ENCODE measurements at regions not wholly inside any gene's neighbourhood (a gene's known extent, or its start where the extent isn't known, plus 50 kb on each side); places are given as distances from the start of the nearest gene placed in this dataset.
"Not testable (repeated sequence)": the region's sequence is repeated elsewhere in the genome, so short reads cannot be mapped to it uniquely, and the experiment has no call there.

DNA sequence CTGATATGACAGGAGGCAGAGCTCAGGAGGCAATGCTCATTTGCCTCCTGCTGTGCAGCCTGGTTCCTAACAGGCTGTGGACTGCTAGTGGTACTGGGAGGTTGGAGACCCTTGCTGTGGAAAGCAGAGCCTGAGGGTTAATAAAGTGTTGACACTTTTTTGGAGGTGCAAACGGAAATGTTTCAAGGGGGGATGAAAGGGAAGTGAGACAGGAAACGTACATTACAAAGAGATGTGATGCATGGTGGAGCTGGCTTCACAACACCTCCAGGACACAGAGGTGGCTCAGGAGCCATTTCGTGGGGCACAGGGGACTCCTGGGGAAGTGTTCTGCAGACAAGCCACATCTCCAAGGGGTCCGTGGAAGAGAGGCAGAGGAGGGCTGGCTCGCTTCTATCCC is 137.6 kb upstream of the SVIL start:
- DNase-seq (no peak), ATAC-seq (ENCODE audit: low FRiP score in 2 of 2) (no peak)
- Histone ChIP-seq H3K9me3 (no peaks in the 10 kb centered on the region), H3K4me1 (no peaks in the 10 kb centered on the region), H3K27ac (no peak overlapping the region), H3K4me3 (no peak overlapping the region), H3K27me3 (no peaks in the 10 kb centered on the region), H3K36me3 (no peaks in the 10 kb centered on the region)
- TF ChIP-seq POLR2A (IDR thresholded peaks at IDR 0.05) (no peak), EP300 (IDR thresholded peaks at IDR 0.05) (no peak), POLR2AphosphoS5 (IDR thresholded peaks at IDR 0.05) (no peak)
- TF ChIP-seq, protein P1, sequence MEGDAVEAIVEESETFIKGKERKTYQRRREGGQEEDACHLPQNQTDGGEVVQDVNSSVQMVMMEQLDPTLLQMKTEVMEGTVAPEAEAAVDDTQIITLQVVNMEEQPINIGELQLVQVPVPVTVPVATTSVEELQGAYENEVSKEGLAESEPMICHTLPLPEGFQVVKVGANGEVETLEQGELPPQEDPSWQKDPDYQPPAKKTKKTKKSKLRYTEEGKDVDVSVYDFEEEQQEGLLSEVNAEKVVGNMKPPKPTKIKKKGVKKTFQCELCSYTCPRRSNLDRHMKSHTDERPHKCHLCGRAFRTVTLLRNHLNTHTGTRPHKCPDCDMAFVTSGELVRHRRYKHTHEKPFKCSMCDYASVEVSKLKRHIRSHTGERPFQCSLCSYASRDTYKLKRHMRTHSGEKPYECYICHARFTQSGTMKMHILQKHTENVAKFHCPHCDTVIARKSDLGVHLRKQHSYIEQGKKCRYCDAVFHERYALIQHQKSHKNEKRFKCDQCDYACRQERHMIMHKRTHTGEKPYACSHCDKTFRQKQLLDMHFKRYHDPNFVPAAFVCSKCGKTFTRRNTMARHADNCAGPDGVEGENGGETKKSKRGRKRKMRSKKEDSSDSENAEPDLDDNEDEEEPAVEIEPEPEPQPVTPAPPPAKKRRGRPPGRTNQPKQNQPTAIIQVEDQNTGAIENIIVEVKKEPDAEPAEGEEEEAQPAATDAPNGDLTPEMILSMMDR (IDR thresholded peaks at IDR 0.05): no peak
- WGBS, 2 donors: 40 to 50% methylated on average over 5 of the region's 5 CpGs

DNA sequence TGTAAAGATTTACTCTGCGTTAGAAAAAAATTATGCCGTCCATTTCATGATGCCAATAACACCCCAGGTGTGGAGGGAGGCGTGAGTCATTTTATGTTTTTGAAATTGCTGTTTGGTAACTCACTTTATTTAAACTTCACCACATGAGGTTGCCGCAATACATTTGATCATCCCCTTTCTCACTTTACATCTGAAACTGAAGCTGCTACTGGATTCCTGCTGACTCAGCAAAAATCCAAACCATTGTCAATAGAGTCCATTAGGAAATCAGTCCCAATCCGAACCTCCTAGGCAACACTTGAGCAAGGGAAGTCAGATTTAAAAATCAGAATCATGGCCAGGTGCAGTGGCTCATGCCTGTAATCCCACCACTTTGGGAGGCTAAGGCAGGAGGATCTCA is 136.6 kb upstream of the SVIL start:
- no peak overlapping the region for H3K4me3 ChIP-seq
- H3K27me3 ChIP-seq: no peaks in the 10 kb centered on the region
- H3K36me3 ChIP-seq: no peaks in the 10 kb centered on the region
- no peak for ATAC-seq (ENCODE audit: low FRiP score in 2 of 2)
- DNase-seq: no peak
- 85 to 92% methylated on average over 5 of the region's 5 CpGs for WGBS, 2 donors
- no peak for TF ChIP-seq EP300 (IDR thresholded peaks at IDR 0.05)
- no peak for TF ChIP-seq POLR2A (IDR thresholded peaks at IDR 0.05)
- TF ChIP-seq, protein P1 (IDR thresholded peaks at IDR 0.05): no peak
- TF ChIP-seq POLR2AphosphoS5 (IDR thresholded peaks at IDR 0.05): no peak
- no peaks in the 10 kb centered on the region for H3K9me3 ChIP-seq
- no peak overlapping the region for H3K27ac ChIP-seq
- H3K4me1 ChIP-seq: no peaks in the 10 kb centered on the region

DNA sequence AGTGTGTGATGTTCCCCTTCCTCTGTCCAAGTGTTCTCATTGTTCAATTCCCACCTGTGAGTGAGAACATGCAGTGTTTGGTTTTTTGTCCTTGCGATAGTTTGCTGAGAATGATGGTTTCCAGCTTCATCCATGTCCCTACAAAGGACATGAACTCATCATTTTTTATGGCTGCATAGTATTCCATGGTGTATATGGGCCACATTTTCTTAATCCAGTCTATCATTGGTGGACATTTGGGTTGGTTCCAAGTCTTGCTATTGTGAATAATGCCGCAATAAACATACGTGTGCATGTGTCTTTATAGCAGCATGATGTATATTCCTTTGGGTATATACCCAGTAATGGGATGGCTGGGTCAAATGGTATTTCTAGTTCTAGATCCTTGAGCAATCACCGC is 134.5 kb upstream of the SVIL start:
- not testable (repeated sequence) for H3K27ac ChIP-seq; H3K4me3 ChIP-seq; ATAC-seq (ENCODE audit: low FRiP score in 2 of 2); H3K27me3 ChIP-seq; H3K4me1 ChIP-seq; H3K36me3 ChIP-seq; H3K9me3 ChIP-seq; DNase-seq
- 95 to 97% methylated on average over 4 of the region's 4 CpGs for WGBS, 2 donors

DNA sequence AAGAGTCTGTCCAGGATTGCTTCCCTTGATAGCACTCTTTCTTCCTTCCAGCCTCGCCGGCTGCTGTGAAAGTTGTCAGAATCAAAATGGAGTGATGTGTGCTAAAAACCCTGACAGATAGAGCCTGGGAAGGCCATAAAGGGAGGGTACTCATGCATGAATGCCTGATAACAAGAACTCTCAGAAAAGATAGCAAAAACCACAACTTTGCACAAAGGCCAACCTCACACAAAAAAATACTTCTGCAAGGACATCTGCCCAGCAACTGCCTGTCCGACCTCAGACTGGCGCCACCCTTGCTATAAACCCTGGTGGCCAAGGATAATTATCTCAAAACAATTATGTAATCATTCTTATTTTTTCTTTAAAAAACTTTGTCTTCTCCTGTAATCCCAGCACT is 133.2 kb upstream of the SVIL start:
- Histone ChIP-seq H3K36me3 (no peaks in the 10 kb centered on the region), H3K9me3 (no peaks in the 10 kb centered on the region), H3K4me1 (no peaks in the 10 kb centered on the region), H3K27me3 (no peaks in the 10 kb centered on the region), H3K4me3 (no peak overlapping the region), H3K27ac (no peak overlapping the region)
- ATAC-seq (ENCODE audit: low FRiP score in 2 of 2) (no peak), DNase-seq (no peak)
- 89 to 98% methylated on average over 4 of the region's 4 CpGs for WGBS, 2 donors
- no peak for TF ChIP-seq POLR2AphosphoS5 (IDR thresholded peaks at IDR 0.05)
- TF ChIP-seq EP300 (IDR thresholded peaks at IDR 0.05): no peak
- no peak for TF ChIP-seq POLR2A (IDR thresholded peaks at IDR 0.05)
- TF ChIP-seq, protein P1 (IDR thresholded peaks at IDR 0.05): no peak

DNA sequence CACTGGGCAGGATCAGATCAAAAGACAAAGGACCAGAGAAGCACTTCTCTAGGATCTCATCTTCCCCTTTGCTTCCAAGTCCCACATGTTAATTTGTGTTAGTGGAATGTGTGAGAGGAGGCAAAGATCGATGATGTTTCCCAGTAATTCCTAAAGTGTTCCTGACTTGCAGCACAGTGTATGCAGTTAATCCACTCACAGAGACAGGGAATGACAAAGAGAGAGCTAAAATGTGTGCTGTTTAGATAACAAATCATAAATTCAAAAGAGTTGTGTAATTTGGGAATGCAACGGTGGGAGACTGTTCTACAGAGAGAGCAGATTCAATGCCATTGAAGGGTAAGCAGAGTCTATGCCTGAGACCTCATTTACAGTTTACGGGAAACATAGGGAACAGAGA is 132.0 kb upstream of the SVIL start:
- no peaks in the 10 kb centered on the region for H3K36me3 ChIP-seq
- no peak overlapping the region for H3K4me3 ChIP-seq
- no peaks in the 10 kb centered on the region for H3K9me3 ChIP-seq
- no peaks in the 10 kb centered on the region for H3K27me3 ChIP-seq
- H3K4me1 ChIP-seq: no peaks in the 10 kb centered on the region
- 74 to 80% methylated on average over 3 of the region's 3 CpGs for WGBS, 2 donors
- ATAC-seq (ENCODE audit: low FRiP score in 2 of 2): no peak
- H3K27ac ChIP-seq: no peak overlapping the region
- no peak for TF ChIP-seq POLR2A (IDR thresholded peaks at IDR 0.05)
- TF ChIP-seq, protein P1 (IDR thresholded peaks at IDR 0.05): no peak
- TF ChIP-seq EP300 (IDR thresholded peaks at IDR 0.05): no peak
- TF ChIP-seq POLR2AphosphoS5 (IDR thresholded peaks at IDR 0.05): no peak
- no peak for DNase-seq
